ENCODE measurements at regions not wholly inside any gene's neighbourhood (a gene's known extent, or its start where the extent isn't known, plus 50 kb on each side); places are given as distances from the start of the nearest gene placed in this dataset.

DNA sequence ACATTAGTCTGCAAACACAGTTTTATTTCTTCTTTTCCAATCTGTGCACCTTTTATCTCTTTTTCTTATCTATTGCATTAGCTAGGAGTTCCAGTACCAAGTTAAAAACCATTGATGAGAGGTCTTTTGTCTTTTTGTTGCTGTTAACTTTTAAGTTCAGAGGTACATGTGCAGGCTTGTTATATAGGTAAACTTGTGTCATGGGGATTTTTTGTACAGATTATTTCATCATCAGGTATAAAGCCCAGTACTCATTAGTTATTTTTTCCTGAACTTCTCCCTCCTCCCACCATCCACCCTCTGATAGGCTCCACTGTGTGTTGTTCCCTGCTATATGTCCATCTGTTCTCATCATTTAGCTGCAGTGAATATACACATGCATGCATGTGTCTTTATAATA lies 349.9 kb downstream of the PDHA2 start:
- ChIA-PET POLR2A (no interaction called here), CTCF (no interaction called here)
- Histone ChIP-seq H3K27ac (ENCODE audit: insufficient read depth, low read depth, low read length) (no peak overlapping the region), H3K79me2 (ENCODE audit: control insufficient read depth, insufficient read depth, low read length) (no peaks in the 10 kb centered on the region), H3K4me2 (ENCODE audit: insufficient read depth, low read length) (no peak overlapping the region), H3K9me3 (replicated peaks; ENCODE audit: control insufficient read depth, insufficient read depth, low read length) (no peaks in the 10 kb centered on the region), H2AFZ (ENCODE audit: low read depth, low read length) (no peak overlapping the region), H4K20me1 (replicated peaks; ENCODE audit: control insufficient read depth, extremely low read depth, insufficient read depth, low read length) (no peaks in the 10 kb centered on the region), H3K9ac (replicated peaks; ENCODE audit: extremely low read depth, insufficient read depth, low read length) (no peak overlapping the region), H3K27me3 (ENCODE audit: control insufficient read depth in 2 of 2, insufficient read depth in 2 of 2, low read length in 2 of 2) (no peaks in the 10 kb centered on the region), H3K36me3 (ENCODE audit: control insufficient read depth in 2 of 2, extremely low read depth in 1 of 2, insufficient read depth in 2 of 2, low read length in 2 of 2) (no peaks in the 10 kb centered on the region), H3K4me3 (replicated peaks in 1 of 3; ENCODE audit: insufficient read depth in 1 of 3, low read depth in 1 of 3, low read length in 3 of 3) (no peak overlapping the region), H3K4me1 (ENCODE audit: control insufficient read depth, extremely low read depth, insufficient read depth, low read length) (no peaks in the 10 kb centered on the region), H3K9me1 (replicated peaks; ENCODE audit: control insufficient read depth, extremely low read depth, insufficient read depth, low read length) (no peaks in the 10 kb centered on the region)
- TF ChIP-seq POLR2AphosphoS5 (IDR thresholded peaks at IDR 0.05; ENCODE audit: insufficient read depth, low read depth, low read length), result no peak
- no peak for TF ChIP-seq FOS (IDR thresholded peaks at IDR 0.05; ENCODE audit: borderline replicate concordance, insufficient read depth, low read length)
- no peak for TF ChIP-seq MAX (IDR thresholded peaks at IDR 0.05; ENCODE audit: insufficient read depth, insufficient read length)
- TF ChIP-seq MYC (IDR thresholded peaks at IDR 0.05; ENCODE audit: low read depth, low read length), result no peak
- TF ChIP-seq, protein P1, sequence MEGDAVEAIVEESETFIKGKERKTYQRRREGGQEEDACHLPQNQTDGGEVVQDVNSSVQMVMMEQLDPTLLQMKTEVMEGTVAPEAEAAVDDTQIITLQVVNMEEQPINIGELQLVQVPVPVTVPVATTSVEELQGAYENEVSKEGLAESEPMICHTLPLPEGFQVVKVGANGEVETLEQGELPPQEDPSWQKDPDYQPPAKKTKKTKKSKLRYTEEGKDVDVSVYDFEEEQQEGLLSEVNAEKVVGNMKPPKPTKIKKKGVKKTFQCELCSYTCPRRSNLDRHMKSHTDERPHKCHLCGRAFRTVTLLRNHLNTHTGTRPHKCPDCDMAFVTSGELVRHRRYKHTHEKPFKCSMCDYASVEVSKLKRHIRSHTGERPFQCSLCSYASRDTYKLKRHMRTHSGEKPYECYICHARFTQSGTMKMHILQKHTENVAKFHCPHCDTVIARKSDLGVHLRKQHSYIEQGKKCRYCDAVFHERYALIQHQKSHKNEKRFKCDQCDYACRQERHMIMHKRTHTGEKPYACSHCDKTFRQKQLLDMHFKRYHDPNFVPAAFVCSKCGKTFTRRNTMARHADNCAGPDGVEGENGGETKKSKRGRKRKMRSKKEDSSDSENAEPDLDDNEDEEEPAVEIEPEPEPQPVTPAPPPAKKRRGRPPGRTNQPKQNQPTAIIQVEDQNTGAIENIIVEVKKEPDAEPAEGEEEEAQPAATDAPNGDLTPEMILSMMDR (IDR thresholded peaks at IDR 0.05; ENCODE audit: extremely low read depth in 1 of 2, insufficient read depth in 1 of 2, low read depth in 1 of 2, low read length in 2 of 2), result no peak
- TF ChIP-seq GATA2 (IDR thresholded peaks at IDR 0.05; ENCODE audit: insufficient read depth, insufficient read length, low read depth, low read length), result no peak
- TF ChIP-seq JUN (IDR thresholded peaks at IDR 0.05; ENCODE audit: borderline replicate concordance, insufficient read depth, insufficient read length, low read depth), result no peak
- TF ChIP-seq POLR2A (IDR thresholded peaks at IDR 0.05; ENCODE audit: low read depth, low read length), result no peak
- TF ChIP-seq EZH2 (IDR thresholded peaks at IDR 0.05; ENCODE audit: borderline replicate concordance, low read depth, low read length, severe bottlenecking), result no peak
- no peak for DNase-seq (ENCODE audit: low read depth, low spot score)
- FAIRE-seq, result no peak
- BruUV-seq (replicated peaks), result no TSS peak
- intact Hi-C loops (cut with micrococcal nuclease) (no loop called here), dilution Hi-C loops (cut with MboI; ENCODE audit: extremely low pct_ligation_motif_present, low sequenced_read_pairs) (no loop called here)
